ENCODE measurements at regions not wholly inside any gene's neighbourhood (a gene's known extent, or its start where the extent isn't known, plus 50 kb on each side); places are given as distances from the start of the nearest gene placed in this dataset.

DNA sequence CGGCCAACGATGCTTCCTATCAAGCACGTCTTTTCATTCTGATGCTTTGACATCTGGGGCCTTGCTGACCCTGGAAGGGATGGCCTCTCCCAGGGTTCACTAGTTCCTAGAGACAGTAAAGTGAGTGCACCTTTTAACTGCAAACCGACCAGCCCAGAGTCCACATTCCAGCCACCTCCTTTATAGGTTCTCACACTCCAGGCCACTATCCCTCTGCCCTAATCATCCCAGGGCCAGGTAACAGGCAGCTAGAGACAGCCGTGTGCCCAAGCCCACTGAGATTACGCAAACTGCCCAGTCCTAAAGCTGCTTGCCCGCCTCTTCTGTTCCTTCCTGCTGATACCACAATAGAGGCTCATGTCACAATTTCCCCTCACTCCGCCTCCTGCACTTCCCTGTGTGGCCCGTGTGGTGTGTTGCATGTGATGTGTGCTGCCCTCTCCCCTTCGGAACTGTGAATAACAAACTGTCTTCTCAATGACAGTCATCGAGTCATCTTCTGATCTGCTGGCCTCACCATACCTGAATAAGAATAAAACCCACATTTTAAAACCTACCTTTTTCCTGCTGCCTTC is 123.7 kb upstream of the EXOC2 start:
- ChIA-PET CTCF (no interaction called here), POLR2A (ENCODE audit: low non-redundant PET) (no interaction called here)
- TF ChIP-seq, protein P1, sequence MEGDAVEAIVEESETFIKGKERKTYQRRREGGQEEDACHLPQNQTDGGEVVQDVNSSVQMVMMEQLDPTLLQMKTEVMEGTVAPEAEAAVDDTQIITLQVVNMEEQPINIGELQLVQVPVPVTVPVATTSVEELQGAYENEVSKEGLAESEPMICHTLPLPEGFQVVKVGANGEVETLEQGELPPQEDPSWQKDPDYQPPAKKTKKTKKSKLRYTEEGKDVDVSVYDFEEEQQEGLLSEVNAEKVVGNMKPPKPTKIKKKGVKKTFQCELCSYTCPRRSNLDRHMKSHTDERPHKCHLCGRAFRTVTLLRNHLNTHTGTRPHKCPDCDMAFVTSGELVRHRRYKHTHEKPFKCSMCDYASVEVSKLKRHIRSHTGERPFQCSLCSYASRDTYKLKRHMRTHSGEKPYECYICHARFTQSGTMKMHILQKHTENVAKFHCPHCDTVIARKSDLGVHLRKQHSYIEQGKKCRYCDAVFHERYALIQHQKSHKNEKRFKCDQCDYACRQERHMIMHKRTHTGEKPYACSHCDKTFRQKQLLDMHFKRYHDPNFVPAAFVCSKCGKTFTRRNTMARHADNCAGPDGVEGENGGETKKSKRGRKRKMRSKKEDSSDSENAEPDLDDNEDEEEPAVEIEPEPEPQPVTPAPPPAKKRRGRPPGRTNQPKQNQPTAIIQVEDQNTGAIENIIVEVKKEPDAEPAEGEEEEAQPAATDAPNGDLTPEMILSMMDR (conservative IDR thresholded peaks at IDR 0.05; ENCODE audit: low read depth): no peak
- H3K27ac ChIP-seq: no peak overlapping the region
- no peak for DNase-seq (ENCODE audit: low spot score)

DNA sequence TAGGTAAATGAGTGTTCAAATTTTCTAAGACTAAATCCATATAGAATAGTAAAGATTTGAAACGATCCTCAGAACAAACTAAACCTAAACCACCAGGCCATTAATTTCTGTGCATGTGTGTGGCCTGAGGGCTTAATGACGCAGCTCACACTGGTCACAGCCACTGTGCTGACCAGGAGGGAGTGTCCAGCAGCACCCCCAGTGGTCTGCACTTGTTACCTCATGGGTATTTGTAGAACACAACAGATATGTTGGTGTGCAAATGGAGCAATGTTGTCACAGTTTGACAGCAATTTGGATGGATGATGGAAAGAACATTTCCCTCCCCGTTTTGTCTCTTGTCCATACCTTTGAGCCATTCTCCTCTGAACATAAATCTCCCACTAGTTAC is 122.4 kb upstream of the EXOC2 start:
- CTCF ChIA-PET: no interaction called here
- POLR2A ChIA-PET (ENCODE audit: low non-redundant PET): interaction anchor here (0.5 kb wide), 1 partner anchor 522 kb away, joined by 3 read pairs; no protein-coding TSS in a partner anchor
- no peak overlapping the region for H3K27ac ChIP-seq
- no peak for DNase-seq (ENCODE audit: low spot score)
- TF ChIP-seq, protein P1 (conservative IDR thresholded peaks at IDR 0.05; ENCODE audit: low read depth): no peak

- DNase-seq (ENCODE audit: low spot score): no peak
- TF ChIP-seq, protein P1 (conservative IDR thresholded peaks at IDR 0.05; ENCODE audit: low read depth): no peak
- no peak overlapping the region for H3K27ac ChIP-seq
- CTCF ChIA-PET: interaction anchor here (0.5 to 0.8 kb wide), 2 partner anchors 475 to 713 kb away, joined by 3 to 4 read pairs; no protein-coding TSS in a partner anchor
- POLR2A ChIA-PET (ENCODE audit: low non-redundant PET): interaction anchor here (0.5 kb wide), 1 partner anchor 521 kb away, joined by 3 read pairs; no protein-coding TSS in a partner anchor
Measured at GRCh38 chr6:814378-815347, 121.7 kb upstream of the EXOC2 start.

- ChIA-PET CTCF (no interaction called here), POLR2A (ENCODE audit: low non-redundant PET) (no interaction called here)
- no peak overlapping the region for H3K27ac ChIP-seq
- TF ChIP-seq, protein P1 (conservative IDR thresholded peaks at IDR 0.05; ENCODE audit: low read depth): no peak
- DNase-seq (ENCODE audit: low spot score): no peak
Measured at GRCh38 chr6:811831-812230, 118.9 kb upstream of the EXOC2 start.

DNA sequence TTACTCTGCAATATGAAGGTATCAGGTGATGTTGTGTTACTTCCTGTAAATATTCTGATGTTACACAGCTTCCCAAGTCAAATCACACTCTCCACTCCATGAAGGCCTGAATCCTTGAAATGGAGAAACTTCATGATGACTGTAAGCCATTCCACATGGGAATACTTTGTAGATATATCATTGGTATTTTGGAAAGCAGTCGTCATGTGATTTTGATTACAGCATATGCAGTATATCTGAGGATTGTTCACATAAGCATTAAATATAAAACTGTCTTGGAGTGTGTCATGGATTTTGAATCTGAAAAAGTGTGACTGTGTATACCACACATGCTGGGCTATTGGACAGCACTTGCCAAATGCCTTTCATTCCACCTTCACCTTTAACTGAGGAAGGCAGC is 118.3 kb upstream of the EXOC2 start:
- TF ChIP-seq, protein P1 (conservative IDR thresholded peaks at IDR 0.05; ENCODE audit: low read depth): no peak
- DNase-seq (ENCODE audit: low spot score): no peak
- ChIA-PET POLR2A (ENCODE audit: low non-redundant PET) (no interaction called here), CTCF (no interaction called here)
- H3K27ac ChIP-seq: no peak overlapping the region

GRCh38 chr6:804771-805170 is 111.8 kb upstream of the EXOC2 start:
- no peak overlapping the region for H3K27ac ChIP-seq
- TF ChIP-seq, protein P1 (conservative IDR thresholded peaks at IDR 0.05; ENCODE audit: low read depth): no peak
- DNase-seq (ENCODE audit: low spot score): no peak
- ChIA-PET POLR2A (ENCODE audit: low non-redundant PET) (no interaction called here), CTCF (no interaction called here)

All from RWPE1 (cell line).